ENCODE measurements at regions not wholly inside any gene's neighbourhood (a gene's known extent, or its start where the extent isn't known, plus 50 kb on each side); places are given as distances from the start of the nearest gene placed in this dataset.

DNA sequence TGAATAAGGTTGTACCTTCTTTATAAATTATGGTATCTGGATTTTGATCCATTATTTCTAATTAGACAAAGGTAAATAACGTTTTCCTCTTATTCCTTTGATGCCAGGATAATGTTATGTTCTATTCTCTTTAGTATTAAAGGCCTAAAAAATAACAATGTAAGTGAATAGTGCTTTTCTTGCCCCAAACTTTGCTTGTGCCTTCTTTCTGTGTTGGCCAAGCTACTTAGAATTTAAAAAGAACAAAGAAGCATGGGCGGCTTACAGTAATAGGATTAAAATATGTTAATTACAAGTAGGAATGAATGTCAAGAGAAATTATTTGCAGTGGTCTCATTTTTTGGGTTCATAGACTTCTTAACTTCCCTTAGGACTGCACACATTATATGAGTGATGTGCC lies 105.0 kb upstream of the FSIP2 start:
- Histone ChIP-seq H4K20me1 (ENCODE audit: insufficient read depth, low read length) (no peaks in the 10 kb centered on the region), H3K36me3 (ENCODE audit: insufficient read depth, low read length) (no peaks in the 10 kb centered on the region), H3K27me3 (ENCODE audit: insufficient read depth, low read length) (no peaks in the 10 kb centered on the region), H3K27ac (ENCODE audit: low read depth, low read length) (no peak overlapping the region), H3K4me1 (ENCODE audit: insufficient read depth, low read length) (no peaks in the 10 kb centered on the region), H3K9ac (ENCODE audit: low read length) (no peak overlapping the region), H2AFZ (ENCODE audit: low read depth, low read length) (no peak overlapping the region), H3K79me2 (ENCODE audit: insufficient read depth, low read length) (no peaks in the 10 kb centered on the region), H3K4me2 (ENCODE audit: low read length) (no peak overlapping the region), H3K4me3 (ENCODE audit: insufficient read depth, low read depth, low read length) (no peak overlapping the region), H3K9me3 (ENCODE audit: insufficient read depth, low read depth, low read length) (no peaks in the 10 kb centered on the region)
- no peaks in the 10 kb centered on the region for H3K9me3 Mint-ChIP-seq (ENCODE audit: unreplicated experiment)
- H3K27me3 Mint-ChIP-seq (ENCODE audit: low read depth, unreplicated experiment), result no peaks in the 10 kb centered on the region
- H3K4me1 Mint-ChIP-seq (ENCODE audit: low read depth, unreplicated experiment), result no peaks in the 10 kb centered on the region
- no peak overlapping the region for H3K27ac Mint-ChIP-seq (ENCODE audit: unreplicated experiment)
- H3K4me3 Mint-ChIP-seq (ENCODE audit: unreplicated experiment), result no peak overlapping the region
- no peak for DNase-seq (ENCODE audit: low read depth)
- TF ChIP-seq EZH2 (IDR thresholded peaks at IDR 0.05; ENCODE audit: insufficient read depth, low read length), result no peak
- TF ChIP-seq, protein P1, sequence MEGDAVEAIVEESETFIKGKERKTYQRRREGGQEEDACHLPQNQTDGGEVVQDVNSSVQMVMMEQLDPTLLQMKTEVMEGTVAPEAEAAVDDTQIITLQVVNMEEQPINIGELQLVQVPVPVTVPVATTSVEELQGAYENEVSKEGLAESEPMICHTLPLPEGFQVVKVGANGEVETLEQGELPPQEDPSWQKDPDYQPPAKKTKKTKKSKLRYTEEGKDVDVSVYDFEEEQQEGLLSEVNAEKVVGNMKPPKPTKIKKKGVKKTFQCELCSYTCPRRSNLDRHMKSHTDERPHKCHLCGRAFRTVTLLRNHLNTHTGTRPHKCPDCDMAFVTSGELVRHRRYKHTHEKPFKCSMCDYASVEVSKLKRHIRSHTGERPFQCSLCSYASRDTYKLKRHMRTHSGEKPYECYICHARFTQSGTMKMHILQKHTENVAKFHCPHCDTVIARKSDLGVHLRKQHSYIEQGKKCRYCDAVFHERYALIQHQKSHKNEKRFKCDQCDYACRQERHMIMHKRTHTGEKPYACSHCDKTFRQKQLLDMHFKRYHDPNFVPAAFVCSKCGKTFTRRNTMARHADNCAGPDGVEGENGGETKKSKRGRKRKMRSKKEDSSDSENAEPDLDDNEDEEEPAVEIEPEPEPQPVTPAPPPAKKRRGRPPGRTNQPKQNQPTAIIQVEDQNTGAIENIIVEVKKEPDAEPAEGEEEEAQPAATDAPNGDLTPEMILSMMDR (IDR thresholded peaks at IDR 0.05; ENCODE audit: insufficient read depth, low read depth, low read length), result no peak
- FAIRE-seq, result no peak
- no peaks in the 10 kb centered on the region for H3K36me3 Mint-ChIP-seq (ENCODE audit: low read depth, unreplicated experiment)

DNA sequence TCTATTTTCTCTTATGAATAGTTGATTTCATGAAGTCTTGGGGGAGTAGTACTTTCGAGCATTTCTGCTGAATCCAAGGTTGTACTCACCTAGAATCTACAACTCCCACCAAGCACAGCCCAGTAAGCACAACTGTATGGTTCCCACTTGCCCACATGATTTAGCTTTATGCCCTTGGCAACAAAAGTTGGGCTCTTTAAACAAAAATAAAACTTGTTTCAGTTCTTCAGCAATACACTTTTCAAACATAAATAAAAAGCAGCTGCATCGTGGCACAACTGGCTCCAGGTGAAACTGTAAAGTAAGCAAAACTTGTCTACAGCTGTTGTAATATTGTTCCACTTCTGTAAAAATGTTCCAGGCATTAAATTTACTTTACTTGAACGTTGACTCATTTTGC lies 99.8 kb upstream of the FSIP2 start:
- Histone ChIP-seq H3K36me3 (ENCODE audit: insufficient read depth, low read length) (no peaks in the 10 kb centered on the region), H3K4me1 (ENCODE audit: insufficient read depth, low read length) (no peaks in the 10 kb centered on the region), H2AFZ (ENCODE audit: low read depth, low read length) (peak overlapping the region; percentile 19), H3K4me3 (ENCODE audit: insufficient read depth, low read depth, low read length) (no peak overlapping the region), H3K27ac (ENCODE audit: low read depth, low read length) (no peak overlapping the region), H3K4me2 (ENCODE audit: low read length) (no peak overlapping the region), H4K20me1 (ENCODE audit: insufficient read depth, low read length) (no peaks in the 10 kb centered on the region), H3K27me3 (ENCODE audit: insufficient read depth, low read length) (no peaks in the 10 kb centered on the region), H3K9ac (ENCODE audit: low read length) (no peak overlapping the region), H3K9me3 (ENCODE audit: insufficient read depth, low read depth, low read length) (no peaks in the 10 kb centered on the region), H3K79me2 (ENCODE audit: insufficient read depth, low read length) (no peaks in the 10 kb centered on the region)
- no peak for TF ChIP-seq EZH2 (IDR thresholded peaks at IDR 0.05; ENCODE audit: insufficient read depth, low read length)
- TF ChIP-seq, protein P1 (IDR thresholded peaks at IDR 0.05; ENCODE audit: insufficient read depth, low read depth, low read length), result no peak
- no peak for FAIRE-seq
- Mint-ChIP-seq H3K27me3 (ENCODE audit: low read depth, unreplicated experiment) (no peaks in the 10 kb centered on the region), H3K4me3 (ENCODE audit: unreplicated experiment) (no peak overlapping the region), H3K27ac (ENCODE audit: unreplicated experiment) (no peak overlapping the region), H3K36me3 (ENCODE audit: low read depth, unreplicated experiment) (no peaks in the 10 kb centered on the region), H3K4me1 (ENCODE audit: low read depth, unreplicated experiment) (peaks cover 5% of the 10 kb centered on the region), H3K9me3 (ENCODE audit: unreplicated experiment) (no peaks in the 10 kb centered on the region)
- DNase-seq (ENCODE audit: low read depth), result no peak

DNA sequence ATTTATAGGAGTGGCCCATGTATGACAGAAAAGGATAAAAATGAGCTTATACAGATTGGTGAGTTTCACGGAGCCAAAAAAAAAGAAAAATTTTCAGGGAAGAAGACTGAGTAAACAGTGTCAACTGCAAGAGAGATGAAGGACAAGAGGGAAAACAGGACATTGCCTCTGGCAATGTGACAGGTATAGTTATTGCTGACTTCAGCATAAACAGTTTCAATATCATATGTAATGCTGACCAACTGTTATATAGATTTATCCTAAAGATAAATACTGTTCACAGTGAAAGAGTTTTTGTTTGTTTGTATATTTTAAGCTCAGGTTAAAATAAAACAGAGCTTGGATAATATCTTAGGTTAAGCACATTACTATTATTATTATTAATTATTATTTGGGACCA lies 98.0 kb upstream of the FSIP2 start:
- Histone ChIP-seq H2AFZ (ENCODE audit: low read depth, low read length) (no peak overlapping the region), H3K9me3 (ENCODE audit: insufficient read depth, low read depth, low read length) (no peaks in the 10 kb centered on the region), H3K4me1 (ENCODE audit: insufficient read depth, low read length) (no peaks in the 10 kb centered on the region), H3K36me3 (ENCODE audit: insufficient read depth, low read length) (no peaks in the 10 kb centered on the region), H3K27ac (ENCODE audit: low read depth, low read length) (no peak overlapping the region), H3K4me3 (ENCODE audit: insufficient read depth, low read depth, low read length) (no peak overlapping the region), H3K9ac (ENCODE audit: low read length) (no peak overlapping the region), H4K20me1 (ENCODE audit: insufficient read depth, low read length) (no peaks in the 10 kb centered on the region), H3K79me2 (ENCODE audit: insufficient read depth, low read length) (no peaks in the 10 kb centered on the region), H3K27me3 (ENCODE audit: insufficient read depth, low read length) (no peaks in the 10 kb centered on the region), H3K4me2 (ENCODE audit: low read length) (no peak overlapping the region)
- no peak for FAIRE-seq
- H3K27ac Mint-ChIP-seq (ENCODE audit: unreplicated experiment), result no peak overlapping the region
- no peaks in the 10 kb centered on the region for H3K36me3 Mint-ChIP-seq (ENCODE audit: low read depth, unreplicated experiment)
- no peak overlapping the region for H3K4me3 Mint-ChIP-seq (ENCODE audit: unreplicated experiment)
- TF ChIP-seq EZH2 (IDR thresholded peaks at IDR 0.05; ENCODE audit: insufficient read depth, low read length), result no peak
- TF ChIP-seq, protein P1 (IDR thresholded peaks at IDR 0.05; ENCODE audit: insufficient read depth, low read depth, low read length), result no peak
- DNase-seq (ENCODE audit: low read depth), result no peak
- H3K9me3 Mint-ChIP-seq (ENCODE audit: unreplicated experiment), result no peaks in the 10 kb centered on the region
- peaks cover 5% of the 10 kb centered on the region for H3K4me1 Mint-ChIP-seq (ENCODE audit: low read depth, unreplicated experiment)
- H3K27me3 Mint-ChIP-seq (ENCODE audit: low read depth, unreplicated experiment), result no peaks in the 10 kb centered on the region
